ENCODE measurements at regions not wholly inside any gene's neighbourhood (a gene's known extent, or its start where the extent isn't known, plus 50 kb on each side); places are given as distances from the start of the nearest gene placed in this dataset.

GRCh38 chr9:30201024-30201423, 2183.4 kb upstream of the ACO1 start:
- ATAC-seq, result no peak
- Histone ChIP-seq H3K36me3 (ENCODE audit: control insufficient read depth in 2 of 3, insufficient read depth in 3 of 3, low read length in 3 of 3) (no peaks in the 10 kb centered on the region), H3K27ac (ENCODE audit: low read depth, low read length) (no peak overlapping the region), H3K27me3 (ENCODE audit: control insufficient read depth in 2 of 2, insufficient read depth in 2 of 2, low read length in 2 of 2) (no peaks in the 10 kb centered on the region), H3K4me3 (ENCODE audit: low read length) (no peak overlapping the region), H3K9me3 (ENCODE audit: control insufficient read depth in 2 of 3, low read length in 3 of 3) (peaks cover 0 to 14% (median 0%) of the 10 kb centered on the region in 3 experiments), H3K4me1 (ENCODE audit: control insufficient read depth in 2 of 2, insufficient read depth in 2 of 2, low read length in 2 of 2) (no peaks in the 10 kb centered on the region)
- H3K4me3 Mint-ChIP-seq, result no peak overlapping the region
- ChIA-PET POLR2A (no interaction called here), CTCF (no interaction called here)
- H3K9me3 Mint-ChIP-seq, result peaks cover 3 to 17% (median 8%) of the 10 kb centered on the region in 11 donors
- no peaks in the 10 kb centered on the region for H3K27me3 Mint-ChIP-seq
- intact Hi-C loops (cut with micrococcal nuclease), result no loop called here
- no peak for DNase-seq
- H3K27ac Mint-ChIP-seq, result no peak overlapping the region
- H3K36me3 Mint-ChIP-seq, result peaks cover 0 to 6% (median 0%) of the 10 kb centered on the region in 5 donors
- no peaks in the 10 kb centered on the region for H3K4me1 Mint-ChIP-seq

- Histone ChIP-seq H3K36me3 (ENCODE audit: control insufficient read depth in 2 of 3, insufficient read depth in 3 of 3, low read length in 3 of 3) (no peaks in the 10 kb centered on the region), H3K9me3 (ENCODE audit: control insufficient read depth in 2 of 3, low read length in 3 of 3) (no peaks in the 10 kb centered on the region), H3K27ac (ENCODE audit: low read depth, low read length) (no peak overlapping the region), H3K4me3 (ENCODE audit: low read length) (no peak overlapping the region), H3K27me3 (ENCODE audit: control insufficient read depth in 2 of 2, insufficient read depth in 2 of 2, low read length in 2 of 2) (no peaks in the 10 kb centered on the region), H3K4me1 (ENCODE audit: control insufficient read depth in 2 of 2, insufficient read depth in 2 of 2, low read length in 2 of 2) (no peaks in the 10 kb centered on the region)
- no peak for DNase-seq
- intact Hi-C loops (cut with micrococcal nuclease), result no loop called here
- no peak for ATAC-seq
- peaks cover 0 to 4% (median 0%) of the 10 kb centered on the region in 11 donors for H3K9me3 Mint-ChIP-seq
- H3K27me3 Mint-ChIP-seq, result no peaks in the 10 kb centered on the region
- H3K27ac Mint-ChIP-seq, result peak overlapping the region in 1 of 9 donors; percentile 17
- CTCF ChIA-PET, result no interaction called here
- no peaks in the 10 kb centered on the region for H3K4me1 Mint-ChIP-seq
- no peak overlapping the region for H3K4me3 Mint-ChIP-seq
- H3K36me3 Mint-ChIP-seq, result no peaks in the 10 kb centered on the region
- POLR2A ChIA-PET, result no interaction called here
Measured at GRCh38 chr9:30235068-30235467, 2149.4 kb upstream of the ACO1 start.

GRCh38 chr9:30235564-30235963, 2148.9 kb upstream of the ACO1 start:
- intact Hi-C loops (cut with micrococcal nuclease), result no loop called here
- CTCF ChIA-PET, result no interaction called here

DNA sequence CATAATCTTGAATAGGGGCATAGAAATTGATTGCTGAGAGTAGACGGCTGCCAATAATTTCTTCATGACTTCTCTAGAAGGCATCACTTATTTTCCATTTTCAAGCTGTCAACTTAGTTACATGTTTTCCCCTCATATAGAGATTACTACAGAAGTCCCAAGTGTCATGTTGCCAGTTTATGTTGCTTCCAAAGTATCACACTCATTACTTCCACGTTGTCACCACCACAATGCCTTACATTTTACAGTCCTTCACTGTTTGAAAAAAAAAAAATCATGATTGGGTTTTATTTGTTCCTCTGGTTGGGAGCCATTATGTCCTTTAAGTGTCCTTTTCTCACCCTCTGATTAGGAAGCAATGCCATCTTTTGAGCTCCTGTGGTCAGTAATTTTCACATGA, 2144.6 kb upstream of the ACO1 start:
- Histone ChIP-seq H3K27me3 (ENCODE audit: control insufficient read depth in 2 of 2, insufficient read depth in 2 of 2, low read length in 2 of 2) (no peaks in the 10 kb centered on the region), H3K27ac (ENCODE audit: low read depth, low read length) (no peak overlapping the region), H3K36me3 (ENCODE audit: control insufficient read depth in 2 of 3, insufficient read depth in 3 of 3, low read length in 3 of 3) (no peaks in the 10 kb centered on the region), H3K9me3 (ENCODE audit: control insufficient read depth in 2 of 3, low read length in 3 of 3) (no peaks in the 10 kb centered on the region), H3K4me3 (ENCODE audit: low read length) (no peak overlapping the region), H3K4me1 (ENCODE audit: control insufficient read depth in 2 of 2, insufficient read depth in 2 of 2, low read length in 2 of 2) (no peaks in the 10 kb centered on the region)
- no peaks in the 10 kb centered on the region for H3K27me3 Mint-ChIP-seq
- no peaks in the 10 kb centered on the region for H3K4me1 Mint-ChIP-seq
- H3K4me3 Mint-ChIP-seq, result no peak overlapping the region
- no peak for DNase-seq
- H3K9me3 Mint-ChIP-seq, result peaks cover 0 to 4% (median 1%) of the 10 kb centered on the region in 11 donors
- no peaks in the 10 kb centered on the region for H3K36me3 Mint-ChIP-seq
- no peak overlapping the region for H3K27ac Mint-ChIP-seq
- CTCF ChIA-PET, result no interaction called here
- POLR2A ChIA-PET, result no interaction called here
- ATAC-seq, result no peak
- intact Hi-C loops (cut with micrococcal nuclease), result no loop called here

More at GRCh38 chr9:30235564-30235963, 2148.9 kb upstream of the ACO1 start:
- H3K4me1 ChIP-seq (ENCODE audit: control insufficient read depth in 2 of 2, insufficient read depth in 2 of 2, low read length in 2 of 2), result no peaks in the 10 kb centered on the region
- ATAC-seq (no peak), DNase-seq (no peak)
- no peak overlapping the region for H3K27ac ChIP-seq (ENCODE audit: low read depth, low read length)
- H3K4me1 Mint-ChIP-seq, result no peaks in the 10 kb centered on the region
- no peak overlapping the region for H3K4me3 ChIP-seq (ENCODE audit: low read length)
- H3K36me3 ChIP-seq (ENCODE audit: control insufficient read depth in 2 of 3, insufficient read depth in 3 of 3, low read length in 3 of 3), result no peaks in the 10 kb centered on the region
- H3K9me3 Mint-ChIP-seq, result peaks cover 0 to 4% (median 0%) of the 10 kb centered on the region in 11 donors
- no peak overlapping the region for H3K27ac Mint-ChIP-seq
- no peaks in the 10 kb centered on the region for H3K27me3 ChIP-seq (ENCODE audit: control insufficient read depth in 2 of 2, insufficient read depth in 2 of 2, low read length in 2 of 2)
- H3K9me3 ChIP-seq (ENCODE audit: control insufficient read depth in 2 of 3, low read length in 3 of 3), result no peaks in the 10 kb centered on the region
- no peaks in the 10 kb centered on the region for H3K27me3 Mint-ChIP-seq
- POLR2A ChIA-PET, result no interaction called here
- H3K36me3 Mint-ChIP-seq, result no peaks in the 10 kb centered on the region
- H3K4me3 Mint-ChIP-seq, result no peak overlapping the region

GRCh38 chr9:30243467-30243866, 2141.0 kb upstream of the ACO1 start:
- Histone ChIP-seq H3K27me3 (ENCODE audit: control insufficient read depth in 2 of 2, insufficient read depth in 2 of 2, low read length in 2 of 2) (no peaks in the 10 kb centered on the region), H3K9me3 (ENCODE audit: control insufficient read depth in 2 of 3, low read length in 3 of 3) (no peaks in the 10 kb centered on the region), H3K36me3 (ENCODE audit: control insufficient read depth in 2 of 3, insufficient read depth in 3 of 3, low read length in 3 of 3) (no peaks in the 10 kb centered on the region), H3K4me3 (ENCODE audit: low read length) (no peak overlapping the region), H3K27ac (ENCODE audit: low read depth, low read length) (no peak overlapping the region), H3K4me1 (ENCODE audit: control insufficient read depth in 2 of 2, insufficient read depth in 2 of 2, low read length in 2 of 2) (no peaks in the 10 kb centered on the region)
- no peak overlapping the region for H3K4me3 Mint-ChIP-seq
- ChIA-PET POLR2A (no interaction called here), CTCF (no interaction called here)
- no peaks in the 10 kb centered on the region for H3K27me3 Mint-ChIP-seq
- DNase-seq (no peak), ATAC-seq (no peak)
- intact Hi-C loops (cut with micrococcal nuclease), result no loop called here
- no peak overlapping the region for H3K27ac Mint-ChIP-seq
- no peaks in the 10 kb centered on the region for H3K4me1 Mint-ChIP-seq
- H3K36me3 Mint-ChIP-seq, result no peaks in the 10 kb centered on the region
- H3K9me3 Mint-ChIP-seq, result peaks cover 0 to 4% (median 0%) of the 10 kb centered on the region in 11 donors

- Histone ChIP-seq H3K9me3 (ENCODE audit: control insufficient read depth in 2 of 3, low read length in 3 of 3) (no peaks in the 10 kb centered on the region), H3K4me3 (ENCODE audit: low read length) (no peak overlapping the region), H3K36me3 (ENCODE audit: control insufficient read depth in 2 of 3, insufficient read depth in 3 of 3, low read length in 3 of 3) (no peaks in the 10 kb centered on the region), H3K27ac (ENCODE audit: low read depth, low read length) (no peak overlapping the region), H3K27me3 (ENCODE audit: control insufficient read depth in 2 of 2, insufficient read depth in 2 of 2, low read length in 2 of 2) (no peaks in the 10 kb centered on the region), H3K4me1 (ENCODE audit: control insufficient read depth in 2 of 2, insufficient read depth in 2 of 2, low read length in 2 of 2) (no peaks in the 10 kb centered on the region)
- ChIA-PET POLR2A (no interaction called here), CTCF (no interaction called here)
- no peaks in the 10 kb centered on the region for H3K4me1 Mint-ChIP-seq
- DNase-seq (no peak), ATAC-seq (no peak)
- intact Hi-C loops (cut with micrococcal nuclease), result no loop called here
- H3K27me3 Mint-ChIP-seq, result no peaks in the 10 kb centered on the region
- peaks cover 0 to 4% (median 0%) of the 10 kb centered on the region in 11 donors for H3K9me3 Mint-ChIP-seq
- H3K4me3 Mint-ChIP-seq, result no peak overlapping the region
- H3K36me3 Mint-ChIP-seq, result no peaks in the 10 kb centered on the region
- H3K27ac Mint-ChIP-seq, result no peak overlapping the region
Measured at GRCh38 chr9:30244877-30245276, 2139.6 kb upstream of the ACO1 start.

GRCh38 chr9:30250872-30251271, 2133.6 kb upstream of the ACO1 start:
- H3K36me3 ChIP-seq (ENCODE audit: control insufficient read depth in 2 of 3, insufficient read depth in 3 of 3, low read length in 3 of 3), result no peaks in the 10 kb centered on the region
- Mint-ChIP-seq H3K27ac (no peak overlapping the region), H3K27me3 (no peaks in the 10 kb centered on the region), H3K36me3 (no peaks in the 10 kb centered on the region), H3K9me3 (no peaks in the 10 kb centered on the region), H3K4me3 (no peak overlapping the region), H3K4me1 (no peaks in the 10 kb centered on the region)
- no peaks in the 10 kb centered on the region for H3K27me3 ChIP-seq (ENCODE audit: control insufficient read depth in 2 of 2, insufficient read depth in 2 of 2, low read length in 2 of 2)
- H3K9me3 ChIP-seq (ENCODE audit: control insufficient read depth in 2 of 3, low read length in 3 of 3), result no peaks in the 10 kb centered on the region
- H3K27ac ChIP-seq (ENCODE audit: low read depth, low read length), result no peak overlapping the region
- DNase-seq, result no peak
- no peak overlapping the region for H3K4me3 ChIP-seq (ENCODE audit: low read length)
- ChIA-PET POLR2A (no interaction called here), CTCF (no interaction called here)
- no peaks in the 10 kb centered on the region for H3K4me1 ChIP-seq (ENCODE audit: control insufficient read depth in 2 of 2, insufficient read depth in 2 of 2, low read length in 2 of 2)
- intact Hi-C loops (cut with micrococcal nuclease), result no loop called here
- no peak for ATAC-seq
